Hematopoietic multipotent progenitor cell treated with erythropoietin and hydrocortisone succinate and interleukin-3 and kit ligand, for 17 days (in vitro differentiated cells): ENCODE measurements at regions not wholly inside any gene's neighbourhood (a gene's known extent, or its start where the extent isn't known, plus 50 kb on each side); places are given as distances from the start of the nearest gene placed in this dataset.

Source experiments
- DNase-seq: peaks from one replicate; pipeline ENCODE4 v3.0.0-alpha.2; 2015; ENCODE audit warnings: low spot score

DNA sequence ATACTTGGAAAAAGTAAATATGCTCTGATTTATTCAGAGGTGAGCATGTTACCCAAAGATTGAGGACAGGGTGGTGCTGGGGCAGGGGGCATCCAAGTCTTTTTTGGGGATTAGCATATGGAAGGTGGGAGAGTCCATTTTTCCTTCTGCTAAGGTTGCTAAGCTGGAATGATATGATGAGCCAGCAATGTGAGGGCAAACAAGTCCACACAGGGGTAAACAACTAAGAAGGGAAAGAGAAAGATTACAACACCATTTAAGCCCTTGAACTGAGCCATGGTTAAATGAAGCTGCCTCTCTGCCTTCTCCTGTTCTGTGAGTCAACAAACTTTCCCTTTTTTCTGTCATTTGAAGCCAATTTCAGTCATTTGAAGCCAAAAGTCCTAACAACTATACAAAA, 89.0 kb downstream of the RPL22L1 start:
- no peak for DNase-seq

DNA sequence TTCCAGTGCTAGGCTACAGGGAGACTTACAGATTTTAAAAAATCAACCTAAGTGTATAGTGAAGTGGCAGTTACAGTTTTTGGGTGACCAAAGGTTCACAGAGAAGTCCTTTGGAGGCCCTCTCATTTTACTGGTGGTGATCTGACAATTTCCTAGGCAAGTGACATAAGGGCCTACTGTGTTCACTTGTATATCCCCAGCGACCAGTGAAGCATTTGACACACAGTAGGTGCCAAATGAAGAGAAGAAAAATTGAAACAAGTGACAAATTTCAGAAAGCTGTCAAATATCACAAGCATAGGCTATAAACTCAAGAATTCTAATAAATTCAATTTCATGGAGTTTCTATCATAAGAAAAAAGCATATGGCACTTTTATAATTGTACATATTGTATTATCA, 89.5 kb downstream of the RPL22L1 start:
- DNase-seq, result no peak

DNA sequence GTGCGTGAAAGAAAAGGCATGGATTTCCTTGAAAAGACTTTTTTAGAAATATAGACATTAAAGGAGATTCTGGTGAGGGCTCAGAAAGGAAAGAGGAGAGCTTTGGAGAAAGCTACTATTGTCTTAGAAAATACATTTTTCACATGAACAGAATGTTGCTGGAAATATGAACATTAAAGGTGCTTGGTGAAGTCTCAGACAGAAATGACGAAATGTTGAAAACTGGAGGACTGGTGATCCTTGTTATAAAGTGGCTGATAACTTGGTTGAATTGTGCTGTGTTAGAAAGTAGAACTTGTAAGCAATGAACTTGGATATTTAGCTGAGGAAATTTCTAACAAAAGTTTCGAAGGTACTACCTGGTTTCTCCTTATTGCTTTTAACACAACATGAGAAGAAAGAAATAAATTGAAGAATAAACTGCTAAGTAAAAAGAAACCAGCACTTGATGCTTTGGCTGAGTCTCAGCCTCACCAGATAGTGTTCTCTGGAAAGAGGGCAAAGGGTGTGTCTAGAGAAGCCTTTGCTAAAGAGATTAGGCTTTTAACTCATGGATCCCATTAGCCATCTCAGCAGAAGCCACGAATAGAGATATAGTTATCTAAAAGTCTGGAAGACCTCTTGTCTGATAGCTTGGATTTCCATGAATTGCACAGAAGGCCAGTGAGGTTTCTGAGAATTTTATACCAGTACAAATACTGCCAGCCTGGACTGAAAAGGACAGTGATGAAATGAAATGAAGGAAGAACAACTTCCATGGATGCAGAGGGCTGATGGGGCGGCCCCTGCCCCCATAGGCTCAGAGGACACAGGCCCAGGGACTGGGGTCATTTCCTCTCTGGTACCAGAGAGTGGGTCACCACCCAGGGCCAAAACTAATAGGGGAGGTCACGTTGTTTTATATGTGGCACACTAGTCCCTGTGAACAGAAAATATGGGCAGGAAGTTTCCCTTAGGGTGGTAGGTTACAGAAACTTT, 91.5 kb downstream of the RPL22L1 start:
- DNase-seq, result peak; percentile 47

DNA sequence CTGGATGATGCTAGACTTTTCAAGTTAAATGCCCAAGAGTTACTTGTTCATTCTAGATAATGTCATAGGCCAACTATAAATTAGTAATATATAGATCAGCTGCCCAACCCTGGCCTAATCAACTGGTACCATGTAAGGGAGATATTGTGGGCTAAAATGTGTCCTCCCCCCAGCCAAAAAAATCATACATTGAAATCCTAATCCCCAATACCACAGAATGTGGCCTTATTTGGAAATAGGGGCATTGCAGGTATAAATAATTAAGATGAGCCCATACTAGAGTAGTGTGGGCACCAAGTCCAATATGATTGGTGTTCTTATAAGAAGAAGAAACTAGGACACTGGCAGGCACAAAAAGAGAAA, 92.5 kb downstream of the RPL22L1 start:
- no peak for DNase-seq

DNA sequence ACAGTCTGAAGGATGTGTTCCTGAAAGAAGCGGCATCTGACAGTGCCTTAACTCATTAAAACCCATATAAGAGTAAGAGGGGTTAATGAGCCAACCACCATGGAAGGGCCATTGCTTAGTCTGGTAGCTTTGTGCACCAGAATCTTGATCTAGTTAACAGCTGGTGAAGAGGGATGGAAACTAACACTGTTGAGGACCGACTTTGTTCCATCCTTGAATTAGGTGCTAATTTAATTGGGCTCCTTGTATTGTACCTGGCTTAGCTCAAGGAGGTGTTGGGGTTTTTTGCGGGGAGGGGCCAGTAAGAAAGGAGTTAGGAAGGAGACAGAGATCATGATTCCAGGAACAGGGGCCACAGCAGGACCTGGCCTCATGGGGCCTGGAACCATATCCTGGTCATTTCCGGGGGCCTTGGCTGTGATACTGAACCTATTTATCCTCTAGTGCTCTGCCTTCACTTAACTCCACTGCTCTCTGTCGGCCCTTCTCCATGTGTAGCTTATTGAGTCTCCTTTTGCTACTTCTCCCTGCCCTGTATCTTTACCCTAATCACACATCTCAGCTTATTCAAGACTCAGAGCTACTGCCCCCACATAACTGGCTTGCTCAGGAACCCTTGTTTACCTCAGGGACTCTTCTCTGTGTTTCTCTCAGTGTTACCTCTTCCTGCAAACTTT, 93.0 kb downstream of the RPL22L1 start:
- DNase-seq, result no peak

DNA sequence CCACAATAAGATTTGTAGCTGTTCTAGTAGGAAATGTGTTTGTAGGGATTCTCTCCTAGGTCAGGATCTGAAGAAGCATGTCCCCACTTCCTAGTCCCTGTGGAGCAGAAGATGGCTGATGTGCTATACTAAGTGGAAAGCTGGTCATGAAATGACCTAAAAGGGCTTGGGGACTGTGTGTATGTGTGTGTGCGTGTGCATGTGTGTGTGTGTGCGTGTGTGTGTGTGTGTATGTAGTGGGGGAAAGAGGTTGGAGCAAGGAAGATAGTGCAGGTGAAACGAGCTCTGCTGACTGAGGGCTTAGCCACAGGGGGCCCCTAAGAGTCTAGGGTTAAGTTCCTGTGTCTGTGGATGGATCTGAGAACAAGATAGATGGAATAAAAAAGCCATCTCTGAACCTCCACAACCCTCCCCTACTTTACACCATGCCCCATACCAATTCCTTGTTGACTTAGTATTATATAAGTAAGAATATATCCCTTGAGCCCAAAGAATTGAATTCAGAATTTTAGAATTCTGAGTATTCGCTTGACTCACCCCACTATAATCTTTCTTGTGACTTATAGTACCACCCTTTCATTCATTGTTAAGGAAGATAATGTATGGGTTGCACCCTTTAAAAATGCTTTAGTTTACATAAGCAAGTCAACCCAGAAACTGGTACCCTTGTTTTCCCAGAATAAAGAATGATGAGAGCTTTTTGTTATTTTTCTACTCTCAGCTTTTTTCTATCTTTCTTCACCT, 96.1 kb downstream of the RPL22L1 start:
- DNase-seq, result no peak

DNA sequence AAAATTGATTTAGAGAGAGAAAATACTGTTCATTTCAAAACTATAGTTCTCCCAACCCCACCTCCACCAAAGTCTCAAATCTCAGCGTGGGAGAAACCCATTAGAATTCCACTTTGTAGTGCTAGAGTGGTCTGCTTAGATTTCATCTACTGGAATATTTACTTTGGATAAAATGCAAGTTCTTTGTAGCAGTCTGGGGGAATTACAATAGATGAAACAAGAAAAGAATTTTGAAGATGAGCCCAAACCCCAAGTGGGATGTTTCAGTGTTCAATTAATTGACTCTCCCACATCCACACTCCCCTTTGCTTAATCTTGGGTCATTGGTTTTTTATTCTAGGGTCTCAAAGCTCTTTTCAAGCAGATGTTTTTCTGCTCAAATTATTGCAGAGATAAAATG, 97.8 kb downstream of the RPL22L1 start:
- no peak for DNase-seq

DNA sequence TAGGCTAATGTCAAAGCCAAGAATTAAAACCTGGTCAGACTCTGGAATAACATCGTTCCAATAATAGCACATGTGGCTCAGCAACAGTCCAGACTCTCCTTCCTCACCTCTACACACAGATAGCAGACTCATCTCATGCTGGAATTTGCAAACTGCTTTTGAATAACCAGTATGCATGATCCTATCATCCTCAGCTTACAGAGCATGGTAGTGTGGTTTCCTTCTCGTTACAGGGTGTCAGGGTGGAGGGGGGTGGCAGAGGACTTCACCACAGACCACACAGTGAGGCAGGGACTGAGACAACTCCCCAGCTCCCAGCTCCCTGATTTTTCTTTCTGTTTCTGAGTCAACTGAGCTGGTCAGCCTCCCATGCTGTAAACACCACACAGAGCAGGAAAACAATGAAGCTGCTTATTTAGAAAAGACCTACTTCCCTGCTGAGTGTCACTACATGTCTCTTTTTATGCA, 101.6 kb downstream of the RPL22L1 start:
- DNase-seq, result no peak

DNA sequence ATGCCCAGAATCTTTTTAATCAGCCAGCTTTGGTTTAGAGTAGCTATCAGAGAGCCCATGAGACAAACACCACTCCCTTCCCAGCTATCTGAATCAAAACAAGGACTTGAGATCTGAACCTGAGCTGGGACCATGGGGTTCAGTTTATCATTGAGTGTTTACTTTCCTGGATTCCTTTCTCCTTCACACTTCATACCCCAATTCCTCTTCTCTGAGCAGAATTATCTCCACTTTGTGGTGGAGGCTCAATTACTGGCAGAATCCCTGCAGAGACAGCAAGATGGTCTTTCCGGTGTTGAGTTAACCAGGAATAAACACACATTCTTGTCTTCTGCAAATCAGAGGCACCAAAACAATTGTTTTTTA, 102.4 kb downstream of the RPL22L1 start:
- DNase-seq, result no peak

DNA sequence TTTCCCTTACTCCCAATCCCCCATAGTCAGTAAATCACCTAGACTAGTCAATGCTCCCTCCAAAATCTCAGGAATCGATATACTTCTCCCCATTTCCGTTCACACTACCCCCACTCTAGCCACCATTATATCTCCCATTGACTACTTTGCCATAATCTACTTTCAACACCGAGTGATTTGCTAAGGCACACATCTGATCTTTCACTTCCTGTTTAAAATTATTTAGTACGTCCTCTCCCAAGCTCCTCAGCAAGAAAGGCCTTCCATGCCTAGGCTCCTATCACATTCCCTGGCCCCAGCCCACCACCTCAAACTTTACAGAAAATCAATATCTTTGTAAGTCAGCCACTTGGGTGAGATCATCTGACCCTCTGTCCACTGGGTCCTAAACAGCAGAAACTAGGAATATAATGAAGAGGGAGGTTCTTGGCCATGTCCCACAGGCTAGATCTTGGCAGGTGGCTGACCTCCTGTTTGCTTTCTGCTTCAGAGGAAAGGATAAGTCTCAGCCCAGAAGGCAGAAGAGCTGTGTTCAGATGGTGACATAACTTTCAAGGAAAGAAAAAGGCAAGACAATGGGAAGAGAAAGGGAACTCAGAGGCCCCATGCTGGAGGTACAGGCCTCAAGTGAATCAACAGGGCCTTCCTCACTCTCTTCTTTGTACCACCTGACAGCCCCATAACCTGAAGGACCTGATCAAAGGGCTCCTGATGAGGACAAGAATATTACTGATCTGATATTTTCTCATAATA, 103.0 kb downstream of the RPL22L1 start:
- DNase-seq, result no peak

DNA sequence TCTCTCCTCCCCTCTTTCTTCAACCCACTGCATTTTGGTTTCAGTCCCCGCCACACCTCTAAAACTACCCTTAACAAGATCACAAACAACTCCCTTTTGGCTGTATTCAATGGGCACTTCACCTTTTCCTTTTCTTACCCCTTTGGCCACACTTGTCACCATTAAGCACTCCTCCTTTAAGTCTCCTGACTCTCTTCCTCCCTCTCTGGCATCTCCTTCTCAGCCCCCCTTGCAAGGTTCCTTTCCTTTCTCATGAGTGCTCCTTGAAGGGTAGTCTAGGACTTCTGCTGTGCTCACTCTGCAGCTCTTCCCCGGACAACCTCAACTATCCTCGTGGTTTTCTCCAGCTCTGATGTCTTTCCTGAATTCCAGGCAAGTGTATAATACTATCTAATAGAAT, 103.7 kb downstream of the RPL22L1 start:
- DNase-seq, result no peak

DNA sequence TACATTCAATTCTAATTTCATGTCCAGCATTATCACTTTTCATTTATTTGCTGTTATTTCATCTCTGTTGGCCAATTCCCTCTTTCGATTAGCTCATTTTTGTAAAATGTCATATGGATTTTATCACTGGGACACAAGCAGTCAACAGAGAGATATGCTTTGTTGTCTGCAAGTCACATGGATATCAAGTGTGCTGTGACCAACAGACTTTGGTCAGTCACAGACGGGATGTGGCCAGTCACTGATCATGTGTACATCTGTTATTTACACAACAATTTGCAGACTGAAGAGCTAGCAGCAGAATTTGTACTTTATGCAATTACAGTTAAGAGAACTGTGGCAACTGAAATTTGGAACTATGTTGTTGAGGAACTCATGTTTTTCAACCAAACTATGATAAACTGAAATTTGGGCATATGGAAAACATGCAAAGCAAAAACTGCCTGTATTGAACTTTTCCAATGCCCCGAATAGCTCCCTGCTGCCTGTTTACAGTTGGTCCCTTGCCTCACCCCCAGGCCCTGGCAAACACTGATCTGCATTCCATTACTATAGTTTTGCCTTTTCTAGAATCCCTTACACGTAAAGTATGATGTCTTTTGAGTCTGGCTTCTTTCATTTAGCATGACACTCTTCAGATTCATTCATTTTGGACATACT, 104.4 kb downstream of the RPL22L1 start:
- DNase-seq, result peak; percentile 16

DNA sequence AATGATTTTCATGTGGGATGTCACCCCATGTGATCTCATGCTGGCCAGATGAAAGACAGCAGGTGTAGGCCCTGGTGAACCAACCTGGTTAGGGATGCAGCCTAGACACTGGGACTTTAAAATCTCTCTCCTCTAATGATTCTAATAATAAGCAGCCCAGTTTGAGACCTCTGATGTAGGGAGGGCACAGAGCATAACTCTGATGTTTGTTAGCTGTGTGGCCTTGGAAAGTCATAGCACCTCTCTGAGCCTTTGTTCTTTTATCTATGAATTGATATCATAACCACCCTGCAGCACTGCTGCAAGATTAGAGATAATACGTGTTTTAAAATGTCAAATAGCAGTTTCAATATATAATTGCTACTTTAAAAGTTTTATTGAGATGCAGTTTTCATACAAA, 106.0 kb downstream of the RPL22L1 start:
- DNase-seq, result no peak

DNA sequence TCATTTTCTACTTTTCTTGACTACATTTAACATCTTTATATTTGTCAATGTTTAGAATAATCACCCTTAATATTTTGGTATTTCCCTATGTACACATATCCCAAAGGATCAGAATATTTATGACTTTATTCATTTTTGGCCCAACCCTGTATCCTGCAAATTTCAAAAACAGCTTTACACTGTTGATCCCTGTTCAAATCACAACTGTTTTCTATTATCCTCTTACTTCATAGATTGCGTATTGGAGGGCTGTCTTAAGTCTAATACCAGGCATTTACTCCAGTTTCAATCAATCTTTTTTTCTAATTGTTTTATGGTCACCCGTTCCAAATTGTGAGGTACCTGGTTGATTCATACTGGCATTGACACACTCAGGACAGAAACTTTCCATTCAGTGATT, 107.9 kb downstream of the RPL22L1 start:
- DNase-seq, result no peak

DNA sequence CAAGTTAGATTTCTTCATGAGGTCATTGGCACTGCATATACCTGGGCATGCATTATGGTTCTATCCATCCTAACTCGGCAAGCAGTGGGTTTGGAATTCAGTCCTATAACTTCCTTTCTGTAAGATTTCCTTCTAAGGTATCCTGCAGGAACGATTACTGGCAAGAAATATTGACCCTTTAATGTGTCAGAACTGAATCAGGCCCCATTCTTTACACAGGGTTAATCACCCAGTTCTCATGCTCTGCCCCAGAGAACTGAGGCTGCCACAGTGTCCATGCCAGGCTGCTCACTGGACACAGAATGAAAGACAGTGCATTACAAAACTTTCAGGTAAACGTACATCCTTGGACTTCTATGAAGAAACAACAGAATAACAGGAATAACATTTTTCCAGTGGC, 108.9 kb downstream of the RPL22L1 start:
- no peak for DNase-seq

DNA sequence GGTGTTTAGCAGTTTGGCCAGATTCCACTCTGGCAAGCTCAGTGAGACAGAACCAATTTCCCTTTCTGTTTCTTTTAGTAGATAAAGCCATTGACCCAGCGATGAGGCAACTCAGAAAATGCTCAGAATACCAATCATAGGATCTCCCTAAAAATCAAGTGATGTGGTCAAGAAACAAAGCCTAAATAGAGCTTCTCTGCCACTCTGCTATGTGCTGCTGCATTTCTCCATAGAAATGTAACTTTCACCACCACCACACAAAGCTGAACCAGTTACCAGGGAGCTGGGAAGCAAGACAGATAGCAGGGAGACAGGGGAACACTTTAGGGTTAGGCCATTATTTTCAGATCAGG, 109.8 kb downstream of the RPL22L1 start:
- no peak for DNase-seq

DNA sequence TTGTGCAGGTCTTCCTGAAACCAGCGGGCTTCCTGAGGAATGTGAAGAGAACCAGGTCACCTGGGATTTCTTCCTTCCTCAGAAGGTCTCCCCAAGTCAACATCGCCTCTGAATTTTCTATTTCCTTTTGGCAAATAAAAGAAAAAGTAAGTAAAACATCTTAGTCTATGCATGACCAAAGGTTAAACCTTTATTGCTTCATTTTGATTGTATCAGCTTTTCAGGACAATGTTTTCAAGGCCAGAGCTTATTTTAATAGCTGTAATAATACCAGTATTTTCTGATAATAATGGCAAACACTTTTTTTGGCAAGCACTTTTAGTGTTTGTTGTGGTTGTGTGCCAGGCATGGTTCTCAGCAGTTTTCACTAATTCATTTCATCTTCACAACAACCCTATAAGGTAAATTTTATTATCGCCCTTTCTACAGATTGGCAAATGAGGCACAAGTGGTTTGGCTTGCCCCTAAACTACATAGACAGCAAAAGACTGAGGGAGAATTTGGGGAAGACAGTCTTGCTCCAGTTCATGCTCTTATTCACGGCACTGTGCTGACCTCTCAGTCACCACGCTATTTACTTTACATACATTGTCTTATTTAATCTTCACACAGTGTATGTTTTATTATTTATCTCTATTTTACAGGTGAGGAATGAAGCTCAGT, 110.4 kb downstream of the RPL22L1 start:
- DNase-seq, result no peak

DNA sequence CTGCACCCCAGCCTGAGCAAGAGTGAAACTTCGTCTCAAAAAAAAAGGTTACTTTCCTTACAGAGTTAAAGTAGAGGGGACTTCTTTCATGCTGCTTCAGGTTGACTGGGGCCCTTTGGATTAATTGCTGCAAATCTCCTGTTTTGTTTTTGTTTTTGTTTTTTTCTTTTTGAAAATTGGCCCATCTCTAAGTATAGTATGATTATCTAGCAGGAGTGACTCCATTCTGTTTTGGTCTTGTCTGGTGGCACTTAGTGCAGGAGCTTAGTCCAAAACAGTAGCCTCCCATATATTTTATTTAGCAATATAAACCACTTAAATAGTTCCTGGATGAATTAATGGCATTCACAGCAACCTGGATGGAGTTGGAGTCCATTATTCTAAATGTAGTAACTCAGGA, 113.0 kb downstream of the RPL22L1 start:
- DNase-seq, result no peak

DNA sequence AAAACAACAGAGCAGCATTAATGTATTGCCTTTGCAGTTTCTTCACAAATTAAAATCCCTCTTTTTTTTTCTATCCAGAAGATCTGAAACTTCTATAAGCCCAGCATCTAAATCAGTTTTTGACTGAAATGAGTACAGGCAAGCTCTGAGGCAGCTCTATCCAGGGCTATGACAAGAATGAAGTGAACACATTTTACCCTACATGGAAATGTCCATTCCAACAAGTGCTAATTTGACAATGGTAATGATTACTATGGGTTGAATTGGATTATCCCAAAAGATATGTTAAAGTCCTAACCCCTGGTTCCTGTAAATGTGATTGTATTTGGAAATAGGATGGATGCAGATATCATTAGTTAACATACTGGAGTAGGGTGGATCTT, 115.7 kb downstream of the RPL22L1 start:
- no peak for DNase-seq

DNA sequence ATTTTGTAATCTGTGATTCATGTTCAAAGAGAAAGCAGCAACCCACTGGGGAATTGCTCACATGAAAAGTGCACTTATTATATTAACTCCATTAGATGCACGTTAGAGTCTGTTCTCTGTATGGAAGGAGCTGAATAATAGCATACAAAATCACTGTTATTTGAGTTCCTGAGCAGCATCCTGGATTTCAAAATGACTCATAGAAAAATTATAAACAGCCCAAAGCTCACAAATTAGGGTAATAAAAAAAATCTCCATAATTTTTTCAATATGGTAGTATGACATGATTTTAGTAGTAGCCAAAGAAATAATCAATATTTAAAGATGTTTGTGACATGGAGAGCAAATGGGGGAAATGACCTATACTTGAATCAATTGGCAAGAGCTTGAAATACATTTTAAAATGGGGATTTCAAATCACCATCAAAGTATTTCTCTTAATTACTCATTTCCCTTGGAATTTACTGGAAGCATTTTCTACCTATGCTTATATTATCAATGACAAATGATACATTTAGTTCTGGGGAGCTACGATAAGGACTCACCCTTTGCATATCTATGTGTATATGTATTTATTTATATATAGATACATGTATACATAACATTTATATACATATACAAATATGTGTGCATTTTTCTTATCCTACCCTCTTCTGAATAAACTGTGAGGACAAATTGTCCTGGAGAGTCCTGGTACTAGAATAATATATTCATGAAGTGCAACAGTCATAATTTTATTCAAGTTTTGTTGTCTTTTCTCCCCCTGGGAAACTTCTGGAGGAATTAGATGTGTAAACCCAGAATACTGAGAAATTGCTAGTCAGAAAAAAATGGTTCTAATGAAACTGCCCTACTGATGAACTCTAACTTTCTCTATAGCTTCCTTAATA, 116.3 kb downstream of the RPL22L1 start:
- DNase-seq, result no peak
